D721Med (cell line): ENCODE measurements at regions not wholly inside any gene's neighbourhood (a gene's known extent, or its start where the extent isn't known, plus 50 kb on each side); places are given as distances from the start of the nearest gene placed in this dataset.

Source experiments
- DNase-seq: peaks from one replicate; pipeline ENCODE4 v3.0.0; 2011; ENCODE audit warnings: low spot score; ENCODE audit not compliant: insufficient read length
- FAIRE-seq: peaks from 2 replicates; lab custom pipeline; 2011; peaks lifted over from hg19 to GRCh38; lab: Jason Lieb, UNC
- CTCF ChIP-seq: IDR thresholded peaks from 2 replicates; pipeline ENCODE4 v1.5.1; 2012; ENCODE audit warnings: mild to moderate bottlenecking, control low read depth; ENCODE audit not compliant: insufficient read depth; ENCODE audit errors: missing control alignments

- FAIRE-seq, result no peak
Observed at GRCh38 chr1:165034136-165034809, 322.2 kb downstream of the LMX1A start.

GRCh38 chr1:165031001-165031400, 325.5 kb downstream of the LMX1A start:
- DNase-seq (no peak), FAIRE-seq (no peak)

More at GRCh38 chr1:165034136-165034809, 322.2 kb downstream of the LMX1A start:
- DNase-seq, result no peak
- no peak for TF ChIP-seq CTCF

DNA sequence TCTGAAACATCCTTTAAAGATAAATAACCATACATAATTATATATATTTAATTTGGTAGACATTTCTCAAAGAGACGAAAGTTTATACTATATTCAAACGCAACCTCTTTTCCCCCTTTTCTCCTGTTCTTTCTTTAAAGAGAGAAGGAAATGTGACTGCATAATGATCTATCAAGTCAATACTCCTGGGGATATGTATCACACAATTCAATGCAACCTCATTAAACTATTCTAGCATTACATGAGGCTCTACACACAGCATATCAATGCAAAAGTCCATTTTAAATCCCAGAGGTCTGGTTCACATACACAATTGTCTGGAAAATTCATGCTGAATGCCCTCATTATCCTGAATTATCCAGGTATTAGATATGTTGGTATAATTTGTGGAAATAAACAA, 330.7 kb downstream of the LMX1A start:
- TF ChIP-seq CTCF, result no peak

More at GRCh38 chr1:165031001-165031400, 325.5 kb downstream of the LMX1A start:
- no peak for TF ChIP-seq CTCF

GRCh38 chr1:165014753-165015152, 341.8 kb downstream of the LMX1A start:
- no peak for TF ChIP-seq CTCF
- FAIRE-seq, result no peak

More for the DNA sequence above, 330.7 kb downstream of the LMX1A start:
- DNase-seq (no peak), FAIRE-seq (no peak)

GRCh38 chr1:165011991-165012531, 344.5 kb downstream of the LMX1A start:
- DNase-seq (no peak), FAIRE-seq (no peak)
- no peak for TF ChIP-seq CTCF

More at GRCh38 chr1:165014753-165015152, 341.8 kb downstream of the LMX1A start:
- no peak for DNase-seq

- no peak for TF ChIP-seq CTCF
- no peak for FAIRE-seq
Observed at GRCh38 chr1:165011186-165011585, 345.3 kb downstream of the LMX1A start.

GRCh38 chr1:165010418-165011070, 346.0 kb downstream of the LMX1A start:
- no peak for TF ChIP-seq CTCF
- DNase-seq, result no peak
- FAIRE-seq, result no peak

More at GRCh38 chr1:165011186-165011585, 345.3 kb downstream of the LMX1A start:
- DNase-seq, result no peak
